ENCODE measurements at regions not wholly inside any gene's neighbourhood (a gene's known extent, or its start where the extent isn't known, plus 50 kb on each side); places are given as distances from the start of the nearest gene placed in this dataset.

DNA sequence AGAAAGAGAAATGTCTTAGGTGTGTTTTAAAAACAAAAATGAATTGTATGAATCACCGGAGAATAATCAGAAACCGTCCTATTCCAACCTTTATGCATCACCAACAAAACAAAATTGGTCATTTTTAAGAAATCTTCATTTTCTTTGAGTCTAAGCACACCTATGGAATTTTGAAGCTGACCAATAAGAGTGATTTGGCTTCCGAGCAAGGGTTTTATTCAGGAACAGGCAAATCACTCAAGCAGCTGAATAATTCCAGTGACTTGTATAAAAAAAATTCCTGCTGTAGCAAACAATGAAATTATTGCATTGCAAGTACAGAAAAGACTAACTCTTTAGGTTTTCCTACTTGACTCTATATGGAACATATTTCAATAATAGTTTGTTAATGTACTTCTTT lies 83.8 kb upstream of the FNDC3B start:
- Histone ChIP-seq H3K9me2 (ENCODE audit: insufficient read depth) (no peaks in the 10 kb centered on the region), H3F3A (replicated peaks; ENCODE audit: low read depth) (no peaks in the 10 kb centered on the region), H4K20me1 (replicated peaks; ENCODE audit: insufficient read depth) (no peaks in the 10 kb centered on the region), H3K27me3 (ENCODE audit: insufficient read depth) (no peaks in the 10 kb centered on the region), H3K4me2 (no peak overlapping the region), H3K27ac (ENCODE audit: low read depth) (no peak overlapping the region), H2AFZ (no peak overlapping the region), H3K4me1 (ENCODE audit: insufficient read depth) (peaks cover 25% of the 10 kb centered on the region), H3K36me3 (ENCODE audit: insufficient read depth) (no peaks in the 10 kb centered on the region), H3K79me2 (replicated peaks; ENCODE audit: insufficient read depth) (no peaks in the 10 kb centered on the region), H3K4me3 (no peak overlapping the region)
- Mint-ChIP-seq H3K36me3 (ENCODE audit: low read depth) (no peaks in the 10 kb centered on the region), H3K4me1 (peaks cover 26% of the 10 kb centered on the region), H3K27me3 (ENCODE audit: insufficient read depth, low read depth, poor library complexity) (peaks cover 2% of the 10 kb centered on the region), H3K27ac (no peak overlapping the region), H3K9me3 (no peaks in the 10 kb centered on the region), H3K4me3 (no peak overlapping the region)
- TF ChIP-seq, protein P1, sequence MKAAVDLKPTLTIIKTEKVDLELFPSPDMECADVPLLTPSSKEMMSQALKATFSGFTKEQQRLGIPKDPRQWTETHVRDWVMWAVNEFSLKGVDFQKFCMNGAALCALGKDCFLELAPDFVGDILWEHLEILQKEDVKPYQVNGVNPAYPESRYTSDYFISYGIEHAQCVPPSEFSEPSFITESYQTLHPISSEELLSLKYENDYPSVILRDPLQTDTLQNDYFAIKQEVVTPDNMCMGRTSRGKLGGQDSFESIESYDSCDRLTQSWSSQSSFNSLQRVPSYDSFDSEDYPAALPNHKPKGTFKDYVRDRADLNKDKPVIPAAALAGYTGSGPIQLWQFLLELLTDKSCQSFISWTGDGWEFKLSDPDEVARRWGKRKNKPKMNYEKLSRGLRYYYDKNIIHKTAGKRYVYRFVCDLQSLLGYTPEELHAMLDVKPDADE (IDR thresholded peaks at IDR 0.05) = no peak
- TF ChIP-seq POLR2AphosphoS5 (IDR thresholded peaks at IDR 0.05; ENCODE audit: low read depth) (no peak), ZNF114 (CRISPR knock-in tag; IDR thresholded peaks at IDR 0.05) (no peak), STAT1 (IDR thresholded peaks at IDR 0.05; ENCODE audit: unreplicated experiment) (no peak), EZH2 (IDR thresholded peaks at IDR 0.05; ENCODE audit: low read depth, unreplicated experiment) (no peak), ZNF331 (CRISPR knock-in tag; IDR thresholded peaks at IDR 0.05; ENCODE audit: low read depth) (no peak), CREB1 (CRISPR knock-in tag; IDR thresholded peaks at IDR 0.05; ENCODE audit: low read depth) (no peak), NANOG (IDR thresholded peaks at IDR 0.05; ENCODE audit: borderline replicate concordance) (no peak), JUNB (IDR thresholded peaks at IDR 0.05; ENCODE audit: unreplicated experiment) (no peak), EZH2phosphoT487 (IDR thresholded peaks at IDR 0.05; ENCODE audit: unreplicated experiment) (no peak)
- TF ChIP-seq, protein P2, sequence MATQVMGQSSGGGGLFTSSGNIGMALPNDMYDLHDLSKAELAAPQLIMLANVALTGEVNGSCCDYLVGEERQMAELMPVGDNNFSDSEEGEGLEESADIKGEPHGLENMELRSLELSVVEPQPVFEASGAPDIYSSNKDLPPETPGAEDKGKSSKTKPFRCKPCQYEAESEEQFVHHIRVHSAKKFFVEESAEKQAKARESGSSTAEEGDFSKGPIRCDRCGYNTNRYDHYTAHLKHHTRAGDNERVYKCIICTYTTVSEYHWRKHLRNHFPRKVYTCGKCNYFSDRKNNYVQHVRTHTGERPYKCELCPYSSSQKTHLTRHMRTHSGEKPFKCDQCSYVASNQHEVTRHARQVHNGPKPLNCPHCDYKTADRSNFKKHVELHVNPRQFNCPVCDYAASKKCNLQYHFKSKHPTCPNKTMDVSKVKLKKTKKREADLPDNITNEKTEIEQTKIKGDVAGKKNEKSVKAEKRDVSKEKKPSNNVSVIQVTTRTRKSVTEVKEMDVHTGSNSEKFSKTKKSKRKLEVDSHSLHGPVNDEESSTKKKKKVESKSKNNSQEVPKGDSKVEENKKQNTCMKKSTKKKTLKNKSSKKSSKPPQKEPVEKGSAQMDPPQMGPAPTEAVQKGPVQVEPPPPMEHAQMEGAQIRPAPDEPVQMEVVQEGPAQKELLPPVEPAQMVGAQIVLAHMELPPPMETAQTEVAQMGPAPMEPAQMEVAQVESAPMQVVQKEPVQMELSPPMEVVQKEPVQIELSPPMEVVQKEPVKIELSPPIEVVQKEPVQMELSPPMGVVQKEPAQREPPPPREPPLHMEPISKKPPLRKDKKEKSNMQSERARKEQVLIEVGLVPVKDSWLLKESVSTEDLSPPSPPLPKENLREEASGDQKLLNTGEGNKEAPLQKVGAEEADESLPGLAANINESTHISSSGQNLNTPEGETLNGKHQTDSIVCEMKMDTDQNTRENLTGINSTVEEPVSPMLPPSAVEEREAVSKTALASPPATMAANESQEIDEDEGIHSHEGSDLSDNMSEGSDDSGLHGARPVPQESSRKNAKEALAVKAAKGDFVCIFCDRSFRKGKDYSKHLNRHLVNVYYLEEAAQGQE (IDR thresholded peaks at IDR 0.05; ENCODE audit: unreplicated experiment) = no peak
- TF ChIP-seq, protein P3, sequence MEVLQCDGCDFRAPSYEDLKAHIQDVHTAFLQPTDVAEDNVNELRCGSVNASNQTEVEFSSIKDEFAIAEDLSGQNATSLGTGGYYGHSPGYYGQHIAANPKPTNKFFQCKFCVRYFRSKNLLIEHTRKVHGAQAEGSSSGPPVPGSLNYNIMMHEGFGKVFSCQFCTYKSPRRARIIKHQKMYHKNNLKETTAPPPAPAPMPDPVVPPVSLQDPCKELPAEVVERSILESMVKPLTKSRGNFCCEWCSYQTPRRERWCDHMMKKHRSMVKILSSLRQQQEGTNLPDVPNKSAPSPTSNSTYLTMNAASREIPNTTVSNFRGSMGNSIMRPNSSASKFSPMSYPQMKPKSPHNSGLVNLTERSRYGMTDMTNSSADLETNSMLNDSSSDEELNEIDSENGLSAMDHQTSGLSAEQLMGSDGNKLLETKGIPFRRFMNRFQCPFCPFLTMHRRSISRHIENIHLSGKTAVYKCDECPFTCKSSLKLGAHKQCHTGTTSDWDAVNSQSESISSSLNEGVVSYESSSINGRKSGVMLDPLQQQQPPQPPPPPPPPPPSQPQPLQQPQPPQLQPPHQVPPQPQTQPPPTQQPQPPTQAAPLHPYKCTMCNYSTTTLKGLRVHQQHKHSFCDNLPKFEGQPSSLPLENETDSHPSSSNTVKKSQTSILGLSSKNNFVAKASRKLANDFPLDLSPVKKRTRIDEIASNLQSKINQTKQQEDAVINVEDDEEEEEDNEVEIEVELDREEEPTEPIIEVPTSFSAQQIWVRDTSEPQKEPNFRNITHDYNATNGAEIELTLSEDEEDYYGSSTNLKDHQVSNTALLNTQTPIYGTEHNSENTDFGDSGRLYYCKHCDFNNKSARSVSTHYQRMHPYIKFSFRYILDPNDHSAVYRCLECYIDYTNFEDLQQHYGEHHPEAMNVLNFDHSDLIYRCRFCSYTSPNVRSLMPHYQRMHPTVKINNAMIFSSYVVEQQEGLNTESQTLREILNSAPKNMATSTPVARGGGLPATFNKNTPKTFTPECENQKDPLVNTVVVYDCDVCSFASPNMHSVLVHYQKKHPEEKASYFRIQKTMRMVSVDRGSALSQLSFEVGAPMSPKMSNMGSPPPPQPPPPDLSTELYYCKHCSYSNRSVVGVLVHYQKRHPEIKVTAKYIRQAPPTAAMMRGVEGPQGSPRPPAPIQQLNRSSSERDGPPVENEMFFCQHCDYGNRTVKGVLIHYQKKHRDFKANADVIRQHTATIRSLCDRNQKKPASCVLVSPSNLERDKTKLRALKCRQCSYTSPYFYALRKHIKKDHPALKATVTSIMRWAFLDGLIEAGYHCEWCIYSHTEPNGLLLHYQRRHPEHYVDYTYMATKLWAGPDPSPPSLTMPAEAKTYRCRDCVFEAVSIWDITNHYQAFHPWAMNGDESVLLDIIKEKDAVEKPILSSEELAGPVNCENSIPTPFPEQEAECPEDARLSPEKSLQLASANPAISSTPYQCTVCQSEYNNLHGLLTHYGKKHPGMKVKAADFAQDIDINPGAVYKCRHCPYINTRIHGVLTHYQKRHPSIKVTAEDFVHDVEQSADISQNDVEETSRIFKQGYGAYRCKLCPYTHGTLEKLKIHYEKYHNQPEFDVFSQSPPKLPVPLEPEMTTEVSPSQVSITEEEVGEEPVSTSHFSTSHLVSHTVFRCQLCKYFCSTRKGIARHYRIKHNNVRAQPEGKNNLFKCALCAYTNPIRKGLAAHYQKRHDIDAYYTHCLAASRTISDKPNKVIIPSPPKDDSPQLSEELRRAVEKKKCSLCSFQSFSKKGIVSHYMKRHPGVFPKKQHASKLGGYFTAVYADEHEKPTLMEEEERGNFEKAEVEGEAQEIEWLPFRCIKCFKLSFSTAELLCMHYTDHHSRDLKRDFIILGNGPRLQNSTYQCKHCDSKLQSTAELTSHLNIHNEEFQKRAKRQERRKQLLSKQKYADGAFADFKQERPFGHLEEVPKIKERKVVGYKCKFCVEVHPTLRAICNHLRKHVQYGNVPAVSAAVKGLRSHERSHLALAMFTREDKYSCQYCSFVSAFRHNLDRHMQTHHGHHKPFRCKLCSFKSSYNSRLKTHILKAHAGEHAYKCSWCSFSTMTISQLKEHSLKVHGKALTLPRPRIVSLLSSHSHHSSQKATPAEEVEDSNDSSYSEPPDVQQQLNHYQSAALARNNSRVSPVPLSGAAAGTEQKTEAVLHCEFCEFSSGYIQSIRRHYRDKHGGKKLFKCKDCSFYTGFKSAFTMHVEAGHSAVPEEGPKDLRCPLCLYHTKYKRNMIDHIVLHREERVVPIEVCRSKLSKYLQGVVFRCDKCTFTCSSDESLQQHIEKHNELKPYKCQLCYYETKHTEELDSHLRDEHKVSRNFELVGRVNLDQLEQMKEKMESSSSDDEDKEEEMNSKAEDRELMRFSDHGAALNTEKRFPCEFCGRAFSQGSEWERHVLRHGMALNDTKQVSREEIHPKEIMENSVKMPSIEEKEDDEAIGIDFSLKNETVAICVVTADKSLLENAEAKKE (CRISPR knock-in tag; IDR thresholded peaks at IDR 0.05) = no peak
- TF ChIP-seq, protein P4, sequence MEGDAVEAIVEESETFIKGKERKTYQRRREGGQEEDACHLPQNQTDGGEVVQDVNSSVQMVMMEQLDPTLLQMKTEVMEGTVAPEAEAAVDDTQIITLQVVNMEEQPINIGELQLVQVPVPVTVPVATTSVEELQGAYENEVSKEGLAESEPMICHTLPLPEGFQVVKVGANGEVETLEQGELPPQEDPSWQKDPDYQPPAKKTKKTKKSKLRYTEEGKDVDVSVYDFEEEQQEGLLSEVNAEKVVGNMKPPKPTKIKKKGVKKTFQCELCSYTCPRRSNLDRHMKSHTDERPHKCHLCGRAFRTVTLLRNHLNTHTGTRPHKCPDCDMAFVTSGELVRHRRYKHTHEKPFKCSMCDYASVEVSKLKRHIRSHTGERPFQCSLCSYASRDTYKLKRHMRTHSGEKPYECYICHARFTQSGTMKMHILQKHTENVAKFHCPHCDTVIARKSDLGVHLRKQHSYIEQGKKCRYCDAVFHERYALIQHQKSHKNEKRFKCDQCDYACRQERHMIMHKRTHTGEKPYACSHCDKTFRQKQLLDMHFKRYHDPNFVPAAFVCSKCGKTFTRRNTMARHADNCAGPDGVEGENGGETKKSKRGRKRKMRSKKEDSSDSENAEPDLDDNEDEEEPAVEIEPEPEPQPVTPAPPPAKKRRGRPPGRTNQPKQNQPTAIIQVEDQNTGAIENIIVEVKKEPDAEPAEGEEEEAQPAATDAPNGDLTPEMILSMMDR (conservative IDR thresholded peaks at IDR 0.05; ENCODE audit: low read depth in 2 of 2) = no peak
- ATAC-seq (no peak), DNase-seq (ENCODE audit: low spot score) (no peak)

Measured in GM23338 (cell line).